Nephron (organoid): ENCODE measurements at regions not wholly inside any gene's neighbourhood (a gene's known extent, or its start where the extent isn't known, plus 50 kb on each side); places are given as distances from the start of the nearest gene placed in this dataset.
"Not testable (repeated sequence)": the region's sequence is repeated elsewhere in the genome, so short reads cannot be mapped to it uniquely, and the experiment has no call there.

Experiments used
- H3K27ac Mint-ChIP-seq, 3 experiments: 2 replicates each; pipeline ENCODE4 v1.8.0; 2020; ENCODE audit warnings: mixed read lengths in 3 of 3, mild to moderate bottlenecking in 2 of 3, moderate library complexity in 1 of 3
- H3K27me3 Mint-ChIP-seq: 2 replicates; pipeline ENCODE4 v1.8.0; 2021; ENCODE audit warnings: low read depth, mild to moderate bottlenecking, moderate library complexity, mixed read lengths
- H3K36me3 Mint-ChIP-seq: 2 replicates; pipeline ENCODE4 v1.8.0; 2020; ENCODE audit warnings: low read depth, mixed read lengths
- H3K4me1 Mint-ChIP-seq: 2 replicates; pipeline ENCODE4 v1.8.0; 2020; ENCODE audit warnings: mixed read lengths
- H3K4me3 Mint-ChIP-seq, 3 experiments: 2 replicates each; pipeline ENCODE4 v1.8.0; 2020; ENCODE audit warnings: mild to moderate bottlenecking in 3 of 3, mixed read lengths in 3 of 3, moderate library complexity in 2 of 3
- H3K9me3 Mint-ChIP-seq: 2 replicates; pipeline ENCODE4 v1.8.0; 2020; ENCODE audit warnings: mixed read lengths
- CTCF ChIP-seq, 3 experiments: fragments of 200-600 bp; sonication (generic); IDR thresholded peaks; one replicate each; pipeline ENCODE4 v1.5.0; 2021; ENCODE audit warnings: antibody characterized with exemption in 3 of 3; ENCODE audit not compliant: unreplicated experiment in 3 of 3

GRCh38 chr12:105658389-105658788 is 327.9 kb downstream of the C12orf75 start:
- no peaks in the 10 kb centered on the region for H3K9me3 Mint-ChIP-seq
- no peaks in the 10 kb centered on the region for H3K27me3 Mint-ChIP-seq
- H3K4me1 Mint-ChIP-seq, result peaks cover 37% of the 10 kb centered on the region
- H3K36me3 Mint-ChIP-seq, result no peaks in the 10 kb centered on the region
- TF ChIP-seq CTCF (IDR thresholded peaks at IDR 0.05; ENCODE audit: unreplicated experiment in 3 of 3), result no peak
- no peak overlapping the region for H3K27ac Mint-ChIP-seq
- no peak overlapping the region for H3K4me3 Mint-ChIP-seq

- Mint-ChIP-seq H3K27ac (peak overlapping the region in 2 of 3 experiments; percentile 70 to 83), H3K36me3 (no peaks in the 10 kb centered on the region), H3K9me3 (no peaks in the 10 kb centered on the region), H3K27me3 (no peaks in the 10 kb centered on the region), H3K4me3 (no peak overlapping the region), H3K4me1 (peaks cover 37% of the 10 kb centered on the region)
- TF ChIP-seq CTCF (IDR thresholded peaks at IDR 0.05; ENCODE audit: unreplicated experiment in 3 of 3), result no peak
Measured at GRCh38 chr12:105659355-105660075, 329.0 kb downstream of the C12orf75 start.

GRCh38 chr12:105664765-105665164 is 334.3 kb downstream of the C12orf75 start:
- H3K27me3 Mint-ChIP-seq, H3K36me3 Mint-ChIP-seq, H3K4me3 Mint-ChIP-seq, H3K9me3 Mint-ChIP-seq, H3K27ac Mint-ChIP-seq: not testable (repeated sequence)
- peaks cover 17% of the 10 kb centered on the region for H3K4me1 Mint-ChIP-seq

GRCh38 chr12:105665366-105665765 is 334.9 kb downstream of the C12orf75 start:
- Mint-ChIP-seq H3K4me3 (no peak overlapping the region), H3K27ac (no peak overlapping the region), H3K4me1 (peaks cover 15% of the 10 kb centered on the region), H3K9me3 (peaks cover 2% of the 10 kb centered on the region), H3K27me3 (peaks cover 10% of the 10 kb centered on the region), H3K36me3 (no peaks in the 10 kb centered on the region)
- no peak for TF ChIP-seq CTCF (IDR thresholded peaks at IDR 0.05; ENCODE audit: unreplicated experiment in 3 of 3)

GRCh38 chr12:105667973-105668743 is 337.7 kb downstream of the C12orf75 start:
- Mint-ChIP-seq H3K9me3 (peaks cover 5% of the 10 kb centered on the region), H3K4me3 (no peak overlapping the region), H3K36me3 (no peaks in the 10 kb centered on the region)

More at GRCh38 chr12:105667973-105668743, 337.7 kb downstream of the C12orf75 start:
- no peak overlapping the region for H3K27ac Mint-ChIP-seq
- H3K4me1 Mint-ChIP-seq, result peaks cover 32% of the 10 kb centered on the region
- peaks cover 10% of the 10 kb centered on the region for H3K27me3 Mint-ChIP-seq
- no peak for TF ChIP-seq CTCF (IDR thresholded peaks at IDR 0.05; ENCODE audit: unreplicated experiment in 3 of 3)
